Gastroesophageal sphincter (tissue), 4 donors: ENCODE measurements at regions not wholly inside any gene's neighbourhood (a gene's known extent, or its start where the extent isn't known, plus 50 kb on each side); places are given as distances from the start of the nearest gene placed in this dataset.

Source experiments
- ATAC-seq: fragments of 150-250 bp; one replicate; pipeline ENCODE4 v1.9.1; 2016; ENCODE audit warnings: mild to moderate bottlenecking, moderate library complexity
- H3K27ac ChIP-seq, 4 donors: fragments of 200-600 bp; sonication (generic) in 3 of 4; 1 replicate in 3 of 4; 2 replicates in 1 of 4; pipeline ENCODE4 v1.5.1; 2016 to 2019
- H3K27me3 ChIP-seq: fragments of 200-600 bp; sonication (generic); one replicate; pipeline ENCODE4 v1.5.1; 2019
- H3K36me3 ChIP-seq, 2 donors: fragments of 200-600 bp; sonication (generic); one replicate each; pipeline ENCODE4 v1.5.1; 2019; ENCODE audit warnings: control low read depth in 1 of 2
- H3K4me1 ChIP-seq, 3 donors: fragments of 200-600 bp; sonication (generic); 1 replicate in 2 of 3; 2 replicates in 1 of 3; pipeline ENCODE4 v1.5.1; 2016 to 2019; ENCODE audit warnings: control low read depth in 2 of 3
- H3K4me3 ChIP-seq, 2 donors: fragments of 200-600 bp; sonication (generic); one replicate each; pipeline ENCODE4 v1.5.1; 2019; ENCODE audit warnings: mild to moderate bottlenecking in 1 of 2, moderate library complexity in 1 of 2
- H3K9me3 ChIP-seq, 3 donors: fragments of 200-600 bp; sonication (generic); one replicate each; pipeline ENCODE4 v1.5.1; 2017 to 2019; ENCODE audit warnings: control low read depth in 2 of 3
- CTCF ChIP-seq, 4 experiments: fragments of 200-600 bp in 2 of 4; fragments of 450-650 bp in 2 of 4; sonication (generic) in 1 of 4; IDR thresholded peaks; one replicate each; pipeline ENCODE4 v1.5.1; 2017 to 2019; ENCODE audit warnings: antibody characterized with exemption in 4 of 4, mild to moderate bottlenecking in 2 of 4, moderate library complexity in 2 of 4
- EP300 ChIP-seq: sonication (generic); formaldehyde crosslinking; IDR thresholded peaks from one replicate; pipeline ENCODE4 v1.6.1; 2017; ENCODE audit warnings: antibody characterized with exemption, mild to moderate bottlenecking
- POLR2A ChIP-seq, 2 donors: fragments of 450-650 bp; IDR thresholded peaks; one replicate each; pipeline ENCODE4 v1.6.1; 2017; ENCODE audit warnings: antibody characterized with exemption in 2 of 2, mild to moderate bottlenecking in 2 of 2, moderate library complexity in 1 of 2
- POLR2AphosphoS5 ChIP-seq: sonication (generic); formaldehyde crosslinking; IDR thresholded peaks from one replicate; pipeline ENCODE4 v1.6.1; 2017; ENCODE audit warnings: antibody characterized with exemption
- WGBS, 2 donors: methylation state at CpG; one replicate each; pipeline ENCODE4 v1.1.5; 2018; ENCODE audit warnings: low coverage in 1 of 2; 5-methylcytosine and 5-hydroxymethylcytosine counted together

DNA sequence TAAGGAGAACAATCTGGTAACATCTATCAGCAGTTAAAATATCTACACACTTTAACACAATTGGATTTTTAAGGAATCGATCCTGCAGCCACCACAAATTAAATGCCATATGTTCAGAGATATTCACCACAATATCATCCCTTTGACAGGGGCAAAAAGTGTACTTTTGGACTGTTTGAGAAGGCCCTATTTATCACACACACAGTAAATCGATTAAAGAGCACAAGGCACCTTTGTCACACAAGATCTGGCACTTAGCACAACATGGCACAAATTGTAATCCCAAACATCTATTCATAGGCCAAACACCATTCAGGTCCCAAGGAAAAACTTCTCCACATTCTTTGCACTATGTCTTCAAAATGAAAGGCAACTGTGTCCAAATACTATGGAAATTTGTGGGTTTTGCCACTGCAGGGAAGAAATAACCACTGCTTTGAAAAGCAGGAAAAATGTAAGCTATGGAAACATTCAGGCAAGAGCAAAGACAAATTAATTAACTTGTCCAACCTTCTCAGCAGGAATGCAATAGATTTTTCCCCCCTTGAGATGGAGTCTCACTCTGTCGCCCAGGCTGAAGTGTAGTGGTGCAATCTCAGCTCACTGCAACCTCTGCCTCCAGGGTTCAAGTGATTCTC lies 282.5 kb upstream of the TMPO start:
- H3K9me3 ChIP-seq = peaks cover 0 to 5% (median 0%) of the 10 kb centered on the region in 3 donors
- no peak for ATAC-seq
- H3K36me3 ChIP-seq = no peaks in the 10 kb centered on the region
- no peaks in the 10 kb centered on the region for H3K4me1 ChIP-seq
- no peak overlapping the region for H3K27ac ChIP-seq
- 76% methylated on average over 3 of the region's 3 CpGs for WGBS, 2 donors
- no peaks in the 10 kb centered on the region for H3K27me3 ChIP-seq
- no peak for TF ChIP-seq EP300
- H3K4me3 ChIP-seq = no peak overlapping the region

DNA sequence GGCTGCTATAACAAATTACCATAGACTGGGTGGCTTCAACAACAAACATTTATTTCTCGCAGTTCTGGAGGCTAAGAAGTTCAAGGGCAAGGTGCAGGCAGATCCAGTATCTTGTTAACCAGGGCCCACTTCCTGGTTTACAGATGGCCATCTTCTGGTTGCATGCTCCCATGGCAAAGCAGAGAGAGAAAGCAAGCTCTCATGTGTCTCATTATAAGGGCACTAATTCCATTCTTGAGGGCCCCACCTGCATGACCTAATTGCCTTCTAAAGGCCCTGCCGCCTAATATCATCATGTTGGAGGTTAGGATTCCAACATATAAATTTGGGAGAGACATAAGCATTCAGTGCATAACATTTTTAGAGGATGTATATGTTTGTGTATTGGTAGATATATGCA lies 280.1 kb upstream of the TMPO start:
- Histone ChIP-seq H3K27me3 (no peaks in the 10 kb centered on the region), H3K9me3 (peaks cover 0 to 5% (median 0%) of the 10 kb centered on the region in 3 donors), H3K36me3 (no peaks in the 10 kb centered on the region), H3K4me1 (peaks cover 0 to 7% (median 0%) of the 10 kb centered on the region in 3 donors), H3K4me3 (no peak overlapping the region), H3K27ac (no peak overlapping the region)
- TF ChIP-seq POLR2A (IDR thresholded peaks at IDR 0.05) = no peak
- TF ChIP-seq CTCF (IDR thresholded peaks at IDR 0.05) = no peak
- TF ChIP-seq EP300 = no peak
- no peak for TF ChIP-seq POLR2AphosphoS5
- no peak for ATAC-seq
- WGBS, 2 donors = 90 to 100% methylated on average over 1 to 2 of the region's 2 CpGs

DNA sequence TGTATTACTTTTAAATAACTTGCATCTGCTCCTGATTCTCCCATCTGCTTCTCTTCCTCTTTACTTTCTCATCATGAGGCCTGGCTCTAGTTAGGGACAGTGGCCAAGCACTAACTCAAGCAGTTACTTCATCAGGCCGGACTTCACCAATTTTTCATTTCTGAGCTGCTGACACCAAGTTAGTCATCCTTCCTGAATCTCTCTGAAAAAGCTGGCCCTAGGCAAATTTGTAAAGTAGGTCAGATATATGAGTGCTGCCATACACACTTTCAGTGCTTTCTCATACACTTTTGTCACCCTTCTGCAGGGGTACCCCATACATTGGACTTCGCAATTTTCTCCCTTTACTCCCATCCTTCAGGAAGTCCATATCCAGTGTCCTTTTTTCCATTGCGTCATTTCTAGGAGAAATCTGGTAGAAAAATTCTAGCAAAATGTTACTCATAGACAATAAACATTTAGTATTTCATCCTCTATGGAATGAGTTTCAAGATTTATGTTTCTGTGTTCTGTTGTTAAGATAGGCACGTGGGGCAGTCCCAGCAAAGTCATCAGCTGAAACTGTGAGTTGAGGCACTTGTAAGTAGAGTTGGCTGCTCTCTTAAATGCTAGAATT lies 276.8 kb upstream of the TMPO start:
- Histone ChIP-seq H3K4me3 (no peak overlapping the region), H3K27ac (no peak overlapping the region), H3K36me3 (no peaks in the 10 kb centered on the region), H3K9me3 (peaks cover 0 to 5% (median 0%) of the 10 kb centered on the region in 3 donors), H3K4me1 (peaks cover 0 to 7% (median 0%) of the 10 kb centered on the region in 3 donors), H3K27me3 (no peaks in the 10 kb centered on the region)
- no peak for TF ChIP-seq POLR2AphosphoS5
- TF ChIP-seq POLR2A (IDR thresholded peaks at IDR 0.05) = no peak
- no peak for TF ChIP-seq EP300
- no peak for TF ChIP-seq CTCF (IDR thresholded peaks at IDR 0.05)
- WGBS, 2 donors = 42 to 49% methylated on average over 4 of the region's 4 CpGs
- peak; percentile 71 for ATAC-seq

- WGBS, 2 donors = 86 to 100% methylated on average over 1 of the region's 1 CpG
- Histone ChIP-seq H3K36me3 (no peaks in the 10 kb centered on the region), H3K9me3 (no peaks in the 10 kb centered on the region), H3K4me1 (peaks cover 0 to 7% (median 0%) of the 10 kb centered on the region in 3 donors), H3K27ac (no peak overlapping the region), H3K27me3 (no peaks in the 10 kb centered on the region), H3K4me3 (no peak overlapping the region)
- TF ChIP-seq CTCF (IDR thresholded peaks at IDR 0.05) (no peak), EP300 (no peak), POLR2A (IDR thresholded peaks at IDR 0.05) (no peak), POLR2AphosphoS5 (no peak)
- no peak for ATAC-seq
Observed at GRCh38 chr12:98243190-98243589, 272.2 kb upstream of the TMPO start.

DNA sequence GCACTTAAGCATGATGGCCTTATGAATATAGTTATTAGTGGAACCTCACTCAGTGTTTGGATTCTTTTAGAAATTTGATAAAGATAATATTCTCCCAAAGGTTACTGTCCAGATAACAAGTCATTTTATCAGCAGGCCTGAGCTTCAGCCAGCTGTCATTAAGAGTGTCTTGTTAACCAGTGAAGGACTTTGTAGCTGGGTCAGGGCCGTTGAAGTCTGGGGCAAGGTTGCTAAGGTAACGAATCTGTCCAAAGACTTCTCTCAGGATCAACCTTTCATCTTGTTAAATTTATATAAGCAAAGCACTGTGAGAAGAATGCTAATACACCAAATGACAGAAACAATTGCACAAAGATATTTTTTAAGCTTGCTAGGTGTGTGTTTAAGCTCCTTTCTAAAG lies 271.3 kb upstream of the TMPO start:
- Histone ChIP-seq H3K27me3 (no peaks in the 10 kb centered on the region), H3K4me3 (no peak overlapping the region), H3K9me3 (no peaks in the 10 kb centered on the region), H3K27ac (no peak overlapping the region), H3K36me3 (no peaks in the 10 kb centered on the region), H3K4me1 (no peaks in the 10 kb centered on the region)
- ATAC-seq = no peak
- no peak for TF ChIP-seq EP300
- no peak for TF ChIP-seq POLR2A (IDR thresholded peaks at IDR 0.05)
- WGBS, 2 donors = 37 to 46% methylated on average over 2 of the region's 2 CpGs
